ENCODE measurements at regions not wholly inside any gene's neighbourhood (a gene's known extent, or its start where the extent isn't known, plus 50 kb on each side); places are given as distances from the start of the nearest gene placed in this dataset.

GRCh38 chr1:98256700-98257099 lies 335.9 kb upstream of the DPYD start:
- Histone ChIP-seq H3K27ac (ENCODE audit: low read length) (no peak overlapping the region), H3K36me3 (ENCODE audit: low read depth, low read length) (no peaks in the 10 kb centered on the region), H3K4me2 (ENCODE audit: low read length) (no peak overlapping the region), H3K9me2 (replicated peaks; ENCODE audit: low read length) (no peaks in the 10 kb centered on the region), H3F3A (ENCODE audit: low read length, unreplicated experiment) (no peaks in the 10 kb centered on the region), H3K79me2 (ENCODE audit: low read length) (no peaks in the 10 kb centered on the region), H3K4me3 (ENCODE audit: low read length) (no peak overlapping the region), H4K20me1 (ENCODE audit: low read length) (no peaks in the 10 kb centered on the region), H3K4me1 (ENCODE audit: insufficient read depth, low read length) (no peaks in the 10 kb centered on the region), H2AFZ (ENCODE audit: low read length) (no peak overlapping the region), H3K9me3 (ENCODE audit: low read length) (no peaks in the 10 kb centered on the region), H3K9ac (ENCODE audit: low read length) (no peak overlapping the region), H3K27me3 (ENCODE audit: low read length) (no peaks in the 10 kb centered on the region)
- ATAC-seq (no peak), DNase-seq (no peak)
- ChIA-PET POLR2A (ENCODE audit: unreplicated experiment) (no interaction called here), CTCF (no interaction called here)
- TF ChIP-seq EZH2phosphoT487 (IDR thresholded peaks at IDR 0.05; ENCODE audit: borderline replicate concordance, low read length) (no peak), CTCF (conservative IDR thresholded peaks at IDR 0.05; ENCODE audit: low read depth, low read length) (no peak), EZH2 (IDR thresholded peaks at IDR 0.05; ENCODE audit: low read length, unreplicated experiment) (no peak)
- intact Hi-C loops (cut with micrococcal nuclease): no loop called here
- BruUV-seq (replicated peaks): no TSS peak

- H3K4me2 ChIP-seq (ENCODE audit: low read length): no peak overlapping the region
- H3K9me2 ChIP-seq (replicated peaks; ENCODE audit: low read length): no peaks in the 10 kb centered on the region
- H3K36me3 ChIP-seq (ENCODE audit: low read depth, low read length): no peaks in the 10 kb centered on the region
- H3K4me3 ChIP-seq (ENCODE audit: low read length): no peak overlapping the region
- H3K27ac ChIP-seq (ENCODE audit: low read length): no peak overlapping the region
- DNase-seq (no peak), ATAC-seq (no peak)
- H3K27me3 ChIP-seq (ENCODE audit: low read length): no peaks in the 10 kb centered on the region
- no peaks in the 10 kb centered on the region for H3K79me2 ChIP-seq (ENCODE audit: low read length)
- no peaks in the 10 kb centered on the region for H3K4me1 ChIP-seq (ENCODE audit: insufficient read depth, low read length)
- BruUV-seq (replicated peaks): no TSS peak
- intact Hi-C loops (cut with micrococcal nuclease): no loop called here
- no peaks in the 10 kb centered on the region for H4K20me1 ChIP-seq (ENCODE audit: low read length)
- no peak overlapping the region for H2AFZ ChIP-seq (ENCODE audit: low read length)
- ChIA-PET POLR2A (ENCODE audit: unreplicated experiment) (no interaction called here), CTCF (no interaction called here)
- H3K9ac ChIP-seq (ENCODE audit: low read length): no peak overlapping the region
- H3F3A ChIP-seq (ENCODE audit: low read length, unreplicated experiment): no peaks in the 10 kb centered on the region
- H3K9me3 ChIP-seq (ENCODE audit: low read length): no peaks in the 10 kb centered on the region
- TF ChIP-seq EZH2phosphoT487 (IDR thresholded peaks at IDR 0.05; ENCODE audit: borderline replicate concordance, low read length) (no peak), CTCF (conservative IDR thresholded peaks at IDR 0.05; ENCODE audit: low read depth, low read length) (no peak), EZH2 (IDR thresholded peaks at IDR 0.05; ENCODE audit: low read length, unreplicated experiment) (no peak)
These were observed 332.3 kb upstream of the DPYD start for GRCh38 chr1:98253145-98253544.

- Histone ChIP-seq H3F3A (ENCODE audit: low read length, unreplicated experiment) (no peaks in the 10 kb centered on the region), H3K79me2 (ENCODE audit: low read length) (no peaks in the 10 kb centered on the region), H2AFZ (ENCODE audit: low read length) (no peak overlapping the region), H4K20me1 (ENCODE audit: low read length) (no peaks in the 10 kb centered on the region), H3K4me3 (ENCODE audit: low read length) (no peak overlapping the region), H3K27ac (ENCODE audit: low read length) (no peak overlapping the region), H3K4me1 (ENCODE audit: insufficient read depth, low read length) (no peaks in the 10 kb centered on the region), H3K9me2 (replicated peaks; ENCODE audit: low read length) (no peaks in the 10 kb centered on the region), H3K9ac (ENCODE audit: low read length) (no peak overlapping the region), H3K4me2 (ENCODE audit: low read length) (no peak overlapping the region), H3K36me3 (ENCODE audit: low read depth, low read length) (no peaks in the 10 kb centered on the region), H3K9me3 (ENCODE audit: low read length) (no peaks in the 10 kb centered on the region), H3K27me3 (ENCODE audit: low read length) (no peaks in the 10 kb centered on the region)
- intact Hi-C loops (cut with micrococcal nuclease): no loop called here
- POLR2A ChIA-PET (ENCODE audit: unreplicated experiment): no interaction called here
- DNase-seq (no peak), ATAC-seq (no peak)
- CTCF ChIA-PET: no interaction called here
- BruUV-seq (replicated peaks): no TSS peak
- no peak for TF ChIP-seq CTCF (conservative IDR thresholded peaks at IDR 0.05; ENCODE audit: low read depth, low read length)
- no peak for TF ChIP-seq EZH2phosphoT487 (IDR thresholded peaks at IDR 0.05; ENCODE audit: borderline replicate concordance, low read length)
- no peak for TF ChIP-seq EZH2 (IDR thresholded peaks at IDR 0.05; ENCODE audit: low read length, unreplicated experiment)
These were observed 330.7 kb upstream of the DPYD start for GRCh38 chr1:98251497-98251896.
